Inferior parietal cortex (tissue), 1 donor: ENCODE measurements at regions not wholly inside any gene's neighbourhood (a gene's known extent, or its start where the extent isn't known, plus 50 kb on each side); places are given as distances from the start of the nearest gene placed in this dataset.

Experiments
- DNase-seq: peaks from one replicate; pipeline ENCODE4 v3.0.0-alpha.2; 2016; ENCODE audit errors: extremely low spot score

DNA sequence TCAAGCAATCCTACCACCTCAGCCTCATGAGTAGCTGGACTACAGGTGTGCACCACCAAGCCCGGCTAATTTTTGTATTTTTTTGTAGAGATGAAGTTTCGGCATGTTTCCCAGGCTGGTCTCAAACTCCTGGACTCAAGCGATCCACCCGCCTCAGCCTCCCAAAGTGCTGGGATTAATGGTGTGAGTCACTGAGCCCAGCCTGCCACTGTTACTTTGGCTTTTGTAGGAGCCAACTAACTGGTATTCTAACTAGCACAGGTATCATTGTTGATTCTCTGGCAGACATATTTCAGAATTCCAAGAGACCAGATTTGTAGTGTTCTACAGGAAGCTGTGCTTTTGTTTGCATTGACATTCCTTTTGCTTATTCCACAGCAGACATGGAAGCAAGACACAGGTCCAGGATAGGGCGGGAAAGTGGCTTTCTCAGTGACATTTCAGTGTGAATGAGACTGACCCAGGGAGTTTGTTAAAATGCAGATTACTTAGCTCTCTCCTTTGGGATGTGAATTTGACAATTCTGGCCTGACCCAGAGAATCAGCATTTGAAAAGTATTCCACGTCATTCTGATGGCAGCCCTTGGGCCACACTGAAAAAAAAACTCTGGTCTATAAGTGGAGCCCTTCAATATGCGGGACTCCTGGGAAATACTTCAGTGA lies 52.2 kb upstream of the PAX6 start:
- no peak for DNase-seq

GRCh38 chr11:31861011-31861410 lies 49.9 kb upstream of the PAX6 start:
- DNase-seq: no peak
